IPS DF 4.7 (cell line): ENCODE measurements at regions not wholly inside any gene's neighbourhood (a gene's known extent, or its start where the extent isn't known, plus 50 kb on each side); places are given as distances from the start of the nearest gene placed in this dataset.

Source experiments
- DNase-seq: peaks from one replicate; pipeline ENCODE4 v3.0.0-alpha.2; 2013; ENCODE audit warnings: low spot score; ENCODE audit errors: extremely low read depth

DNA sequence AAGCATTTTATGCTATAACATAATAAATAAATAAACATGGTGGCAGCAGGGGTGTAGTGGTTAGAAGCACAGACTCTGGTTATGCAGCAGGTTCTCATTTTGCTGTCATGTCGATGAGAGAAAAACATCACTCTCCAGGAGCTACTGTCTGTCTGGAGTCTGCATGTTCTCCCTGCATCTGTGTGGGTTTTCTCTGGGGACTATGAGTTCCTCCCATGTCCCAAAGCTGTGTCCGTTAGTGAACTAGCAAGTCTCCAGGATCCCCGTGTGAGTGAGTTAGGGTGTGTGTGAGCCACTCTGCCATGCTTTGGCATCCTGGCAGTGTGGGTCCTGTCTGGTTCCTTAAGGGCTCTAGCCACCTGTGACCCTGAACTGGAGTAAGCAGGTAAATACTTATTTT, 585.6 kb upstream of the AGA start:
- no peak for DNase-seq

DNA sequence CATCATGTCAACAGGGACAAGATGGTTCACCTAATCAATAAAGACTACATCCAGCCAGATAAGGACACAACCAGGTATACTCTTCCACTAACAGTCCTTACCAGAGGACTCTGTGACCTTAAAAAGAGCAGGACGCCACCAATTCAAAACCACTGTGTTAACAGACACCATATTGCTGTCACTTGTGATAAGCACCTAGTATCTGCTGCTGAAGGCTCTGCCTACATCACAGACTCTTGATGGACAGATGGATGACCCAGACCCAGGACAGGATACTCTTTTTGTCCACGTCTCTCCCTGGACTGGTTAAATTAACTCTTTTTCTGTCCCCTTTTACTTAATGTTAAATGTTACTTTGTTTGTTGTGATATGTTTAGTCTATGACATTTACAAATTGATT, 586.2 kb upstream of the AGA start:
- DNase-seq = no peak

GRCh38 chr4:178037459-178038214, 595.4 kb upstream of the AGA start:
- DNase-seq = no peak

GRCh38 chr4:178056996-178057395, 614.8 kb upstream of the AGA start:
- DNase-seq = no peak

- no peak for DNase-seq
Measured at GRCh38 chr4:178063568-178063967, 621.3 kb upstream of the AGA start.

DNA sequence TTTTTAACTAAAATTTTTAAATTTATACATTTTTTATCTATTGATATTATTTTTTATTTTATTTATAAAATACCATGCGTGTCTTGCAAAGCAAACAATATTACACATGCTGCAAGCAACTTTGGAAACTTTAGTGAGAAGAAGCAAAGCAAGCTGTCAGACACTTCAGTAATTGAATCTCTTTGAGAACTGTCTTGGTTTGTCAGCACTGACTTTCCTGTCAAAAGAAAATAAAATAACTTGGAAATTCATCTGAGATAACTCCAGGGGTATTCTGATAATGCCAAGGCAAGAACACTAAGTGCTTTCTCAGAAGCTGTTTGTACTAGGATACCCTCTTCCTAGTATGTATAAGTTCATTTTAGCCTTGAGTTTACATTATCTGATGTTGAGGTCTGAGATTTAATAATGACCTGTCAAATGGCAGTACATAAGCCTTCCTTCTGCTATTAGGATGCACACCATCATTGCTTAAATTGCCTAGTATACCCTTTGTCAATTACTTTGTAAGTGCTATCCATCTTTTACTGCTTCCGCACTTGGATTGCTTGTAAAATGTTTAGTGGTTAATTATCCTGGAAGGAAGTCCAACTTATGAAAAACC, 624.2 kb upstream of the AGA start:
- no peak for DNase-seq

GRCh38 chr4:178068136-178068535, 625.9 kb upstream of the AGA start:
- no peak for DNase-seq

DNA sequence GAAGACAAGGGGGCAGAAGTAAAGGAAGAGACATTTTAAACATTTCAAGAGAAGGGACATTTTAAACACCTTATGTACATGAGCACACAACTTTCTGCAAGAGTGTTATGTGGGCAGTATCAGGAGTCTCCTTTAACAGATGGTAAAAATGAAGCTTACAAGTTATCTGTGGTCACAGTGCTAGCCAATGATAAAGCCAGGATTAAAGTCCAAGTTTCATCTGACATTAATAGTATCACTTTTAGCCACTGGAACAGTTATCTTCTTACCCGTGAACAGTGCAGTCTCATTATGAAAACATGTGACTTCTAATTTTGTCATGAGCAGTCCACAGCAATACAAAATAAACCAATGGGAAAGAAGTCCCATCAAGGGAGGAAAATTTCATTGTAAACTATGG, 627.9 kb upstream of the AGA start:
- DNase-seq = no peak

GRCh38 chr4:178080312-178080711, 638.1 kb upstream of the AGA start:
- no peak for DNase-seq

DNA sequence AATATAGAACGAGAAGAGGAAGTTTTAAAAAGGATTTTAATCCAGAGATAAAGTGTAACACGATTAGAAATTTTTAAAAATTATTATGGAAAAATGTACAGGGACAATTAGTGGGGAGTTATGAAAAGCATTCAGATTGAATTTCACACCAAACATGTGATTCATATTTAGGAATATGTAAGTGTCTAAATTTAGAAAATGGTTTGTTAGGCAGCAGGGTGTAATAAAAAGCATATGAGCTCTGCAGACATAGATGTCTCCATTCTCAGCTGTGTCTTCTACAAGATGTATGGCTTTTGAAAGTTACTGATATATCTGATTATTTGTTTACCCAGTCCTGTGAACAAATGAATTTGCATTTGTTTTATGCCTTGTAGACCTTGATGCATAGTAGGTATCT, 638.9 kb upstream of the AGA start:
- no peak for DNase-seq

- DNase-seq = no peak
Measured at GRCh38 chr4:178081896-178082295, 639.7 kb upstream of the AGA start.

GRCh38 chr4:178082906-178083305, 640.7 kb upstream of the AGA start:
- DNase-seq = no peak

- no peak for DNase-seq
Measured at GRCh38 chr4:178083968-178084367, 641.7 kb upstream of the AGA start.

DNA sequence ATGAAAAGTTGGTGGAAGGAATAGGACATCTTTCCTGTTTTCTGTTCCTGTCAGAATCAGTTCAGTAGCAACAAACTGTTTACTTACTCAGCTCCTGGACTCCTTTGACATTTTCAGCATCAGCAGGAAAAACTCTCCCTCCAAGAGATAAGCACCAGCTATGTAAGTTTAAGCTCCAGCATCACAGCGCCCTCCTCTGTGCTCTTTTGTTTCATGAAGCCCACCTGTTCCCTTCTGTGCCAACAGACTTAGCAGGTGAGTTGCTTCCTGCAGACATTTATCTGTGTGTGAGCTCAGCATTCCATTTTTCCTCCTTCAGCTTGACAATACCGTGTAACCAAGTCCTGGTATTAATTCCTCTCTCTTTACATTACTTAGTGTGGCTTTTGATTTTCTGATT, 644.1 kb upstream of the AGA start:
- peak; percentile 49 for DNase-seq

DNA sequence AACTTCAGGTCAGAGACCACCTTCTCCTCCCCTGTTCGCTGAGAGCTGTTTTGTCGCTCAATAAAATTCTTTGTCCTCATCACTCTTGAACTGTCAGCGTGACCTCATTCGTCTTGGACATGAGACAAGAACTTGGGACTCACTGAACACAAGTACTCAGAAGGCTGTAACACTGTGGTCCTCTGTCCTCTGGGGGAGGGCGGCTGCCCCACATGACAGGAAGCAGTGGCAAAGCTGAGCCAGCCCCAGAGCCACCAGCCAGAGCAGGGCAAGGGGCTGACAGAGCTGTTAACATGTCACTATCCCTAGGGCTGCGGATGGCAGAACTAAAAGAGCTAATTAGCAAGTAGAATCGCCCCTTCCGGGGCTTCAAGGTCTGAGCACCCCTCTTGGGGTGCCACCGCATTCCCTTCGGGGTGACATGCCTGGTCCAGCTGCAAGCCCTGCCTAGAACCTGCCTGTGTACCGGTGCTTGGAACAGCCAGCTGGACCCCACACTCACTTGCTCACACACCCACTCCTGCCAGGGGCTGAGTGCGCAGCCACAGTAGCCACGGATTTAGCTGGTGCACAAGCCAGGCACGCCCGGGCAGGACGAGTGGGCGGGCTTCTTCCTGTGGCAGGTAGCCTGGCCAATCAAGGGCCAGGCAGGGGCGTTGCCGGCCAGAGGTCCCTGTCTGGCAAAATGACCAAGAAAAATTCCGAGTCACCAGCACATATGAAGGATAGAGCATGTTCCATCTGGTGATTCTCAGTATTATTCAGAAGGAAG, 648.6 kb upstream of the AGA start:
- no peak for DNase-seq

DNA sequence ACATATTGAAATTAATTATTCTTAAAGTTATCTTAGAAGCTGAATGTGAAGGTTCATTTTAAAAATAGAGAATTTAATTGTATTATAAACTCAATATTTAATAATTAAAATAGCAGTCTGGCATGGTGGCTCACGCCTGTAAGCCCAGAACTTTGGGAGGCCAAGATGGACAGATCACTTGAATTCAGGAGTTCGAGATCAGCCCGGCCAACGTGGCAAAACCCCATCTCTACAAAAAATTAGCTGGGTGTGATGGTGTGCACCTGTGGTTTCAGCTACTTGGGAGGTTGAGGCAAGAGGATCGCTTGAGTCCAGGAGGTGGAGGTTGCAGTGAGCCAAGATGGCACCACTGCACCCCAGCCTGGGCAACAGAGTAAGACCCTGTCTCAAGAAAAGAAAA, 659.9 kb upstream of the AGA start:
- no peak for DNase-seq

DNA sequence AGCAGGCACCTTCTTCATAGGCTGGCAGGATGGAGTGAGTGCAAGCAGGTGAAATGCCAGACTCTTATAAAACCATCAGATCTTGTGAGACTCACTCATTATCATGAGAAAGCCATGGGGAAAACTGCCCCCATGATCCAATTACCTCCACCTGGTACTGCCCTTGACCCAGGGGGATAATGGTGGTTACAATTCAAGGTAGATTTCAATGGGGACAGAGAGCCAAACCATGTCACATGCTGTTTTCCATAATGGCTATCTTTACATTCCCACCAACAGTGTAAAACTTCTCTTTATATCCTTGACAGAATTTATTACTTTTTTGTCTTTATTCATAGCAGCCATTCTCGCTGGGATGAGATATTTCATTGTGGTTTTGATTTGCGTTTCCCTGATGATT, 663.0 kb upstream of the AGA start:
- DNase-seq = no peak

DNA sequence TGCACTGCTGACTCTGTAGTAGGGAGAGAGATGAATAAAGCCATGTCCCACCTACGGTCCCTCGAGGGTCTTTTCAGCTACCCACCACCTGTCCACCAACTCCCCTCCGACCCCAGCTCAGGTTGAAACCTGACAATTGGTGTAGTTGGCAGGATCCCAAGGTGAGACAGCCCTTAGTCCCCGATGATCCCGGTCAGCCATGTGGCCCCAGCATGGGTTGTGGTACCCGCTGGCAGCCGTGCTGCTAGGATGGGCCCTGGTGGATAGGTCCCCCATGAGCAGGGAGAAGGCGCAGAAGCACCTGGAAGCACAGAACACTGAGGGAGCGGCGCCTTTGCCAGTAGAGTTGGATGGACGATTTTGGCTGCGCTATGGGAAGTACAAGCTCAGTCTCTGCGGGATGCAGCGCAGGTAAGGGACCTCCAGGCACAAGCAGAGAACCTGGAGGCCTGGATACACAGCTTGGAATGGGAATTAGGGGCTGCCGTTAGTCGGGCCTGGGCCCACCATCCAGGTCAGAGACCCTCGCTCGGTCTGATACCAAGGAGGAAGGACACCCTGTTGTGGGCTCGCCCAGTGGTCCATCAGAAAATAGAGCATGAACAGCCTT, 694.6 kb upstream of the AGA start:
- no peak for DNase-seq

- no peak for DNase-seq
Measured at GRCh38 chr4:178137732-178138471, 695.7 kb upstream of the AGA start.

DNA sequence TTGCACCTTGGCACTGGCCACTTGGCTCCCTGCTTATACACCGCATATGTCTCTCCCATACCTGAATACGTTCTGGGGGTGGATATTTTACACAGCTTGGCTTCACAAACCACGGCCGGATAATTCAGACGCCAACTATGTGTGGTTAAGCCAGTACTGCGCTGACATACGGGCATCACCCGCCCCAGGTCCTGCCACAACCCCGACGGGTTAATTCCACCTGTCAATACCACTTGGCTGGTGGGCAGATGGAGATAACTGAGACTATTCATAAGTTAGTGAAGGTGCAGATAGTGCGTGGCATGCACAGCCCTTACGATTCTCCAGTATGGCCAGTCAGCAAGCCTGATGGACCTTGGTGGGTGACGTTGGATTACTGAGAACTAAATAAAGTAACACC, 696.3 kb upstream of the AGA start:
- no peak for DNase-seq

DNA sequence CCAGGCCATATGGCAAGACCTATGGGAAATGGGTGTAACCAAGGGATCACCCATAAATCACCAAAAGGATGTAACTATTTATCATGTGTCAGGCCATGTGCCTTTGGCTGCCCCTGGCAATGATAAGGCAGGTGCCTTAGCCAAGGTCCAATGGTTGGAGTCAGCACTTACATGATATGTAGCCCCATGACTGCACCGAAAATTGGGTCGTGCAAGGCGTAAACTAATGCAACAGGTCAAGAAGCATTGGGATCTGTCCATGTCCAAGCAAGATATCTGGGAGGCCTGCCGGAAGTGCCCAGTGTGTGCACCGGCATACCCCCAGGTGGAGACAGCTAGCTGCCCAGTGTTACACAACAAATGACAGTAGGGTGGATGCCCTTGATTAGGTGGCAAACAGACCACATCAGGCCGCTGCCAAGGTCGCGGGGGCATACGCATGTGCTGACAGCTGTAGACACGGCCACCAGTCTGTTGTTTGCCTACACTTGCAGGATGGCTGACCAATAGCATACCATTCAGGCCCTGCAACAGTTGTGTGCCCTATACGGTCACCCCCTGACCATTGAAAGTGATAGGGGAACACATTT, 698.2 kb upstream of the AGA start:
- DNase-seq = no peak
